Stimulated activated CD8-positive, alpha-beta memory T cell treated with anti-CD3 and anti-CD28 coated beads, Interleukin-15, amount 100 ng/mL, for 48 hours (primary cell): ENCODE measurements at regions not wholly inside any gene's neighbourhood (a gene's known extent, or its start where the extent isn't known, plus 50 kb on each side); places are given as distances from the start of the nearest gene placed in this dataset.
"Not testable (repeated sequence)": the region's sequence is repeated elsewhere in the genome, so short reads cannot be mapped to it uniquely, and the experiment has no call there.

Experiments used
- DNase-seq, 2 donors: peaks; one replicate each; pipeline ENCODE4 v3.0.0-alpha.2; 2020; ENCODE audit warnings: low read depth in 2 of 2

DNA sequence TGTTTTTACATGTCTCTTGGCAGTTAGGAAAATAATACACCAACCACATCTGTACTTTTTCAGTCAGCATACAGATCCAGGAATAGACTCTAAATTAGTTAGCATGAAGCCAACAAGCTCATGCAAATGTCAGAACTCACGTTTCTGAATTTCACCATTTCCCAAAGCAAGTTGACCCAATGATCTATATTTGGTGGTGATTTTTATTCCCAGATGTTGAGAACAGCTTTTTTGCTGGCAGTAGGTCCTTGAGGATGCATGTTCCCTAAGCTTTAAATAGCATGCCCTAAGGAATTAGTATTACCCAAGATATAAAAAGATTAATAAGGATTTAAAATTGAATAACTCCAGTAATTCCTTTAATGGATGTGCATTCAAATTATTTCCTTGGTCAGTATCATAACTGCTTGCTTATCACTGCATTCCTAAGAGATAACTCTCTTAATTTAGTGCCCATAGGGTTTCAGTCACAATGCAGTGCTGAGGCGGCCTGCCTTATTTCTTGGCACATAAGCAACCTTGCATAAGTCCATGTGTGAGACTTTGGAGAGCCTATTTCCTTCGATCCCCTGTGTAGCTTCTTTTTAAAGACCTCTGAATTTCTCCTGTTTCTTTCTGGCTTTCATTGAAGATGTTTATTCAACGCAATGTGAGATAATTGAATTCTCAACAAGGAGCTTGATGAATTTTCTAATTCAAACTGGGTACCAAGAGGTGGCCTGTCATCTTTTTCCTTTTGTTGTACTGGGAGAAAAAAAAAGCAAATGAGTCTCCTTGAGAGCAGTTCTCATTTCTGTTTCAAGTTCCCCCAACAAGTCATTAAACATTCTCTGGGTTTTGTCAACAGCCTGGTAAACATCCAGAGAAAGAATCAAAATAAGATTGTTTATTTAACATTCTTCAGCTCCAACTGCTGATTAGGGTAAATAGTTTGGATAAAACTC lies 135.3 kb upstream of the MEOX2 start:
- no peak for DNase-seq

DNA sequence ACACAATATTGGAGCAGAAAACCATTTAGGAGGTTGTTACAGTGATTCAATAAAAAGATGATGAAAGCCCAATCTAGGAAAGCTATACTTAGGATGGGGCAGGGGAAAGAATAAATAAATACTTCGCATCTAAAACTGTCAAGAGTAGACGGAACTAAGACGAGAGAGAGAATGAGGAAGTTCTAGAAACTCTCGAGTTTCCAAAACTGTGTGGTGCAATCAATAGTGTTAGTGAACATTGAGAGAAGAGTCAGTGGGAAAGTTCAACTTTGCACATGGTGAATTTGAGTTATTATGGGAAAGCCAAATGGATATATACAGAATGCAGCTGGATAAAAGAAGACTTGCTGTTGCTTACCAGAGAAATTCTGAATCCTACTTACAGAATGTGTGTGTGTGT lies 133.8 kb upstream of the MEOX2 start:
- DNase-seq: no peak

GRCh38 chr7:15816835-15817426 lies 130.4 kb upstream of the MEOX2 start:
- no peak for DNase-seq

DNA sequence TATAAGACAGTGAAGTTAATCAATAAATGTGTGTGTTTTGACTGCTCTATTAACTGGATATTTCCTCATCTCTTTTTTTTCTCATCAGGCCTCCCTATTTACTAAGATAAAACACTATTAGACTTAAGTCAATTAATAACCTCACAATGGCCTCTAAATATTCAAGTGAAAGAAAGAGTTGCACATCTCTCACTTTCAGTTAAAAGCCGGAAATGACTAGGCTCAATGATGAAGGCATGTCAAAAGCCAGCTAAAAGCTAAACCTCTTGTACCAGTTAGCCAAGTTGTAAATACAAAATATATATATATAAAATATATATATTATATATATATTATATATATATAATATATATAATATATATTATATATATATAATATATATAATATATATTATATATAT lies 127.0 kb upstream of the MEOX2 start:
- DNase-seq: no peak

- DNase-seq: not testable (repeated sequence)
Observed at GRCh38 chr7:15810383-15810782, 123.9 kb upstream of the MEOX2 start.

DNA sequence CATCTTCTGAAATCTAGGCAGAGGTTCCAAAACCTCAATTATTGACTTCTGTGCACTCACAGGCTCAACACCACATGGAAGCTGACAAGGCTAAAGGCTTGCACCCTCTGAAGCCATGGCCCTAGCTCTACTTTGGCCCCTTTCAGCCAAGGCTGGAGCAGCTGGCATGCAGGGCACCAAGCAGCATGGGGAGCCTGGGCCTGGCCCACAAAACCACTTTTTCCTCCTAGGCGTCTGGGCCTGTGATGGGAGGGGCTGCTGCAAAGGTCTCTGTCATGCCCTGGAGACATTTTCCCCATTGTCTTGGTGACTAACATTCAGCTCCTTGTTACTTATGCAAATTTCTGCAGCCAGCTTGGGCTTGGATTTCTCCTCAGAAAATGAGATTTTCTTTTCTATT lies 123.5 kb upstream of the MEOX2 start:
- DNase-seq: not testable (repeated sequence)

DNA sequence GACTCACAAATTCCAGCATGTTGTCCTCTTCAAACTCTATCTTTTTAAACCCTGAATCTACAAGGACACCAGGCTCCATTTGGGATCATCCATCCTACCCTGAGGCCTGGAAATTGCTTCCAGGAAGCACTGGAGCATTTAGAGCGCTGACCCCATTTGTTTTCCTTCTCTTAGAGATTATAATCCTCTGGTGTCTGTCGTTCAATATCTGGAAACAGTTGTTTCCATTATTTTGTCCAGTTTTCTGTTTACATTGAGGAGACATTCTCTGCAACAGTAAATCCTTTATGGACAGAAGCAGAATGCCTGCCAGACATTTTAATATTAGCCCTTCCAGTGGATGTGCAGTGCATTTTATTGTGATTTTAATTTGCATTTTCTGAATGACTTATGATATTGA lies 119.4 kb upstream of the MEOX2 start:
- no peak for DNase-seq

- DNase-seq: no peak
Observed at GRCh38 chr7:15802425-15802824, 115.9 kb upstream of the MEOX2 start.

DNA sequence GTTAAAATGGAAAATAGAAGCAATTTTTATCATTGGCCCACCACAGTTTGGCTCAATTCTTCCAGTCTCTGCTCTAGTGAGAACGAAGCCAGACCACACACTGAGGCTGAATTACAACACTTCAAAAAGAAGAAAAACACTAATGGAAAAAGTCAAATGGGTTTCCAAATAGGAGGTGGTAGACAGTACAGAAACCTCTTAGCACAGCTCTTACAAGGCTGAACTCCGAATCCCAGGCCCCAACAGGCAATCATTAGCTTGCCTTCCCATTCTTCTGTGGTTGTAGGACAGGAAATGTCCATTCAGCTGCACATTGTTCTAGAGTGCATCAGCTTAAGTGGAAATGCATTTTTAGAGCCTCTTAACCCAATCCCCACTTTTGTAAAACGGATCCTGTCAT lies 115.1 kb upstream of the MEOX2 start:
- DNase-seq: no peak

DNA sequence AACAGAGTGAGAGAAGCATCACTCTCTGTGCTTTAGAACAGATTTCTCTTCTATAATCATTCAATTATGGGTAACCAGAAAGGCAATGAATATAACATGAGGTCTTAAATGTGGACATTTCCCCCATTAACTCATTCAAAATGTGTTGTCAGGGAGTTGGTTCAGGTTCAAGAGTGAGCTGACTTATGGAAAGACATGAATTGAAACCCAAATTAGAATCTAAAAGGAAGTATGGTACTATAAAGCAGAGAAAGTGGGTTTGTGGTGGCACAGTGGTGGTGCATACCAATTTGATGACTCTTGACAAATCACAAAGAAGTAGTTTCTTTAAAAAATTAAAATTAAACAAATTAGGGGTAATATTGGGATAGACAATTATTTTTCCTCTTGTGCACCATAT lies 114.6 kb upstream of the MEOX2 start:
- no peak for DNase-seq

DNA sequence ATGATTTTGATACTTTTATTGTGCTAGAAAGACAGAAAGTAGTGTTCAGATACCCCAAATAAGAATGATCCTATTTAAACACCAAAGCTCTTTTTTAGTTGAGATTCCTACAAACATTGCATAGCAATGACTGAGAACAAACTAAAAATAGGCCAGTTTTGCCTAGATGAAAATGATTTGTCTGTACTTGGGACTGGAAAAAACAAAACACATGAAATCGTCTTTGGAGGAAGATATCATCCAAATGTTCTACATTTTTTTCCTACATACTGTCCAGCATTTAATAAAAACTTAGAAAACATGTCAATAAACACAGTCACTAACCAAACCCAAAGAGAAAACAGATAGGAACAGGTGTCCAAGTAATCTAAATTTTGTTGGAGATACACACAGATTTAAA lies 111.6 kb upstream of the MEOX2 start:
- DNase-seq: no peak

DNA sequence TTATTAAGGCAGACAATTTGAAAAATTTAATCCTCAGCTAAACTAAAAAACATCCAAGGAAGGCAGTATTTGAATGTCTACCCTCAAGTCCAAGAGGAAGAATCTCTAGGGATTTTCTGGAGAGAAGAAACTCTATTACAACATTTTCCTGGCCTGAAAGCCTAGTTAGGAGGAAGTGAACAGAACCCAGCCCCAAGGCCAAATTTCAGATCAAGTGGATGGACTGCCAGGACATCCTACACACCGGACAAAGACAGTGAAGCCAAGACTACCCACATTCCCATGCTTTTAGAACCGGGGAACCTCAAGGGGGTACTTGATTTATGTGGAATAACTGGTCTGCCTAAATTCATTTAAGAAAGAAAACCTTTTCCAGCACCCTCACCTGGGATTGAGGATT lies 108.9 kb upstream of the MEOX2 start:
- no peak for DNase-seq

GRCh38 chr7:15794801-15795200 lies 108.3 kb upstream of the MEOX2 start:
- DNase-seq: no peak

DNA sequence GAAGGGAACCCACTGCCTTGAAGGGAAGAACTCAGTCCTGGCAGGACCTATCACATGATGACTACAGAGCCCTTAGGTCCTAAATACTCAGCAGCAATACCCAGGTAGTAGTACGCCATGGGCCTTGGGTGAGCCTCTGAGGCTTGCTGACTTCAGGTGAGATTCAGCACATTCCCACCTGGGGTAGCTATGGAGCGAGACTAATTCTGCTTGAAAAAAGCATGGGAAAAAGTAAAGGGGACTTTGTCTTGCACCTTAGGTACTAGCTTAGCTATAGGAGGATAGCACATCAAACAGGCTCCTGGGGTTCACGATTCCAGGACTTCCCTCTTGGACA lies 98.2 kb upstream of the MEOX2 start:
- DNase-seq: no peak

DNA sequence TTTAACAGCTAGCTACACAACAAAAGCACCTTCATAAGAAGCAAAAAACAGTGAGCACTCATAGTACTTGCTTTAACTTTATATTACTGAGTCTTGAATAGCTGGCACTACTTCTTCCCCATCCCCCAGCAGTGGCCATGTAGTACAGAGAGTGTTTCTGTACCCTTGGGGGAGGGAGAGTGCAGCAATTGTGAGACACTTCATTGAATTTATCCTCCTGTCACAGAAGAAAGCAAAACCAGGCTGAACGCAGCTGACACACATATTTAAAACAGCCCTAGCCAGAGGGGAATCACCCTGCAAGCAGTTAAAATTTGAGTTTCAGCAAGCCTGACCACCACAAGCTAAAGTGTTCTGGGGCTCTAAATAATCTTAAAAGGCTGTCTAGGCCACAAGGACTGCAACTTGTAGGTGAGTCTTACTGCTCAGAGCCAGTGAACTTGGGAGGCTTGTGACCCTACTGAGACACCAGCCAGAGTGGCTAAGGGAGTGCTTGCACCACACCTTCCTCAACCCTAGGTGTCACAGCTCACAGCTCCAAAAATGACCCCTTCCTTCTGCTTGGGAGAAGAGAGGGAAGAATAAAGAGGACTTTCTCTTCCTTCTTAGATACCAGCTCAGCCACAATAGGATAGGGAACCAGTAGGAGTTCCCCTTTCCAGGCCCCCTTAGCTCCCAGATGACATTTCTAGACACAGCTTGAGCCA lies 97.7 kb upstream of the MEOX2 start:
- DNase-seq: no peak

DNA sequence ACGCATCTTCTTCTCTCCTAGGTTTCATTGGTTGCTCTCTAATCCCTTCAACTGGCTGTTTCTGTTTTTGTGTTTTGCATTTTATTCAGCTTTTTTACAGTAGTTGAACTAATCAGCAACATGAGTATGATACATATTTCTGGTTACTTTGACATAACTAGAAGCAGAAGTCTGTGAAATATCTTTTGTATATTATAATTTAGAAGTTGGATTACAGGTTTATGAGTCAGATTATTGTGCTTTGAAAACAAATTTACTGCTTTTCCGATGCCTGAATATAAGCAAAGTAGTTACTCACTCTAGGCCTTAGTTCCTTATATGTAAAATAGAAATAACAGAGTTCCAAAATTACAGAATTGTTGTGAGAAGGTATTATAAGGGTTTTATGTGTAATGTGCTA lies 96.2 kb upstream of the MEOX2 start:
- DNase-seq: no peak

GRCh38 chr7:15781944-15782343 lies 95.5 kb upstream of the MEOX2 start:
- DNase-seq: no peak

DNA sequence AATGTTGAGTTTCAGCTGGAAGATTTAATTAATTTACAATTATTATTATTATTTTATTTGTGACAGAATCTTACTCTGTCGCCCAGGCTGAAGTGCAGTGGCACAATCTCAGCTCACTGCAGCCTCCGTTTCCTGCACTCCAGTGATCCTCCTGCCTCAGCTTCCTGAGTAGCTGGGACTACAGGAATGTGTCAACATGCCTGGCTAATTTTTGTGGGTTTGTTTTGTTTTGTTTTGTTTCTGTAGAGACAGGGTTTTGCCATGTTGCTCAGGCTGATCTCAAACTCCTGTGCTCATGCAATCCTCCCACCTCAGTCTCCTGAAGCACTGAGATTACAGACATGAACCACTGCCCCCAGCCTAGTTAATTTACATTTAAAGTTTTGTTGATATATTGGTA lies 93.8 kb upstream of the MEOX2 start:
- DNase-seq: no peak

GRCh38 chr7:15778191-15778590 lies 91.7 kb upstream of the MEOX2 start:
- no peak for DNase-seq

DNA sequence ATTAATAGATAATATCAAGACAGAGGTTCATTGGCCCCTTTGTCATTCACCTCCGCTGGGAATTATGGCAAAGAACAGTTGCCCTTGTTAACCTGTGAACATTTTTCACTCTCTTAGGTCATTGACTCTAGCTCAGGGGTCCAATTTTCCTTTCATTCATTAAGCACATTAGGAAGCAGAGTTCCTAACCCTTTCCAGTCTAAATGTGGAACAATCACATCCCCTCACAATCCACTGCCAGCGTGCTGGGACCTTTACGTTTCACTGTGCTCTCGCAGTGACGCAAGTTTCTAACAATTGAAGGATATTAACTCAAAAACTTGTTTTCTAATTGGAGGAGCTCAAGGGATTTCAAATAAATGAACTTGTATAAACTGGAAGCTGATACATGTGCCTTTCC lies 79.3 kb upstream of the MEOX2 start:
- no peak for DNase-seq

DNA sequence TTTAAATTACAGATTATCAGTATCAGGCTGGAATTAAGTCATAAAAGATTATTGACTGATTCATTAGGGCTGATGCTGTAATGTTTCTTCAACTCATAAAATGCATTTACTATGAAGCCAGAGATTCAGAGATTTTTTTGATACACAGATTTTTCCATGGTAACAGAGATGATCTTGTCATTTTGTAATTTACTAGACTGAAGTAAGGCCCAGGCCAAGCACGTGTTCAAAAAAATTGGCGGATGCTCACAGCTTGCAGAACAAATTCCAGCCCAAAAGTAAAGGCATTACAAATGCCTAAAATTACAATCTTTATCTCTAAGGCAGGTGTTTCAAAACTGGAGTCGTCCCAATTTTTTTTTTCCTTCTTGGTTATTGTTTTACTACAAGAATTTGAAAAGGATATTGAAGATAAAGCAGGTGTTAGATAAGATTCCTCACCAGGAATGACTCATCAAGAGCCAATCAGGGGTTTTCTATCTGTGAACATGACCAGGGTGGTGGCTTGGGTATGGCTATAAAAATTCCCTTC lies 78.4 kb upstream of the MEOX2 start:
- no peak for DNase-seq

DNA sequence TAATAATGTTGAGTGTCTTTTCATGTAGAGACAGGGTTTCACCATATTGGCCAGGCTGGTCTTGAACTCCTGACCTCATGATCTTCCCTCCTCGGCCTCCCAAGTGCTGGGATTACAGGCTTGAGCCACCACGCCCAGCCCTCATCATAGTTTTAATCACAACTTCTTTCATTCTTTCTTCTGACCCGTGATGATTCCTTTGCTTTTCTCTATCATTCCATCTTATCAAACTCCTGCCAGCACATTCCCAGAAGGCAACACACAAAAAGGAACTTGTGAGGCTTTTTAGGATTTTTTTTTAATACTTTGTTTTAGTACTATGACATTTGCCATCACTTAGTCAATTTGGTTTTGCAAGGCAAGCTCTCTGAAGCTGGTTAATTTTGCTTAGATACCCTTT lies 77.5 kb upstream of the MEOX2 start:
- DNase-seq: no peak
